ENCODE measurements at regions not wholly inside any gene's neighbourhood (a gene's known extent, or its start where the extent isn't known, plus 50 kb on each side); places are given as distances from the start of the nearest gene placed in this dataset.

DNA sequence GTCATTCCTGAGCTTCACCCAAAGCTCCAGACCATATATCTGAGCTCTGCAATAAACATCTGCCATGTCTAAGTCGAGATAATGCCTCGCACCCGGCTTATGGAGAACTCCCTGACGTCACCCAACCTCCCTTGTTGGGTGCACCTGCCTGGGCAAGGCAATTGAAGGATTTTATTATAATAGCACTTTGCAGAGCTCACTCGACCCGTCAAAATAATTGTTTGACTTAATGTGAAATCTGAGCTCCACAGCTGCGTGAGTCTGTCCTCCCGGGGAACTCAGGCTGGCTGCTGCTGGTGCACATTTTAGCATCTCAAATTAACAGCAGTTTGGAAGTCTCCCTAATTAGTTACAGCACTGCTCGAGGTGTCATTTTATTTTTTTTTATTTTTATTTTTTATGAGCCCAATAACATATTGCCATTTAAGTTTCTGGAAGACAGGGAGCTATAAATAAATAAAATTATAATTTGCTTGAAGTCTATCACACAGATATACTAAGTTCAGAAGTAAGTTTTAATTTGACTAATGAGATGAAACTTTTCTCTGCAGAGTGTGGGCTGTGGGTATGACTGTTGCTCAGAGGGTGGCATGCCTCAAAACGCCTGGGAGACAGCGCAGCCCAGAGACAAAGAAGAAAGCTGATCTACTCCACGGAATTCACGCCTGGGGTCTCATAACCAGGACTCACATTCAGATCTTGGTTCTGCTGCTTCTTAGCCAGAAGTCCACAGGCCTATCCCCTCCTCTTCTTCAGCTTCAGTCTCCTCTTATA is 401.4 kb upstream of the C16orf82 start:
- no peak overlapping the region for H3K9ac ChIP-seq (ENCODE audit: low read length)
- H3K4me2 ChIP-seq (ENCODE audit: low read length) = no peak overlapping the region
- H3K79me2 ChIP-seq (ENCODE audit: low read length) = no peaks in the 10 kb centered on the region
- no peak overlapping the region for H3K4me3 ChIP-seq (ENCODE audit: low read length)
- H3K9me3 ChIP-seq (ENCODE audit: insufficient read depth, low read length) = no peaks in the 10 kb centered on the region
- H3K27me3 ChIP-seq (ENCODE audit: low read depth, low read length) = no peaks in the 10 kb centered on the region
- no peak overlapping the region for H3K27ac ChIP-seq (ENCODE audit: low read length)
- no peaks in the 10 kb centered on the region for H4K20me1 ChIP-seq (ENCODE audit: insufficient read depth, low read length)
- no peaks in the 10 kb centered on the region for H3K36me3 ChIP-seq (replicated peaks; ENCODE audit: low read depth, low read length)
- no peak overlapping the region for H2AFZ ChIP-seq (ENCODE audit: low read depth, low read length)
- no peaks in the 10 kb centered on the region for H3K4me1 ChIP-seq (ENCODE audit: low read length)
- no peak for TF ChIP-seq EZH2phosphoT487 (IDR thresholded peaks at IDR 0.05; ENCODE audit: low read depth)
- TF ChIP-seq, protein P1, sequence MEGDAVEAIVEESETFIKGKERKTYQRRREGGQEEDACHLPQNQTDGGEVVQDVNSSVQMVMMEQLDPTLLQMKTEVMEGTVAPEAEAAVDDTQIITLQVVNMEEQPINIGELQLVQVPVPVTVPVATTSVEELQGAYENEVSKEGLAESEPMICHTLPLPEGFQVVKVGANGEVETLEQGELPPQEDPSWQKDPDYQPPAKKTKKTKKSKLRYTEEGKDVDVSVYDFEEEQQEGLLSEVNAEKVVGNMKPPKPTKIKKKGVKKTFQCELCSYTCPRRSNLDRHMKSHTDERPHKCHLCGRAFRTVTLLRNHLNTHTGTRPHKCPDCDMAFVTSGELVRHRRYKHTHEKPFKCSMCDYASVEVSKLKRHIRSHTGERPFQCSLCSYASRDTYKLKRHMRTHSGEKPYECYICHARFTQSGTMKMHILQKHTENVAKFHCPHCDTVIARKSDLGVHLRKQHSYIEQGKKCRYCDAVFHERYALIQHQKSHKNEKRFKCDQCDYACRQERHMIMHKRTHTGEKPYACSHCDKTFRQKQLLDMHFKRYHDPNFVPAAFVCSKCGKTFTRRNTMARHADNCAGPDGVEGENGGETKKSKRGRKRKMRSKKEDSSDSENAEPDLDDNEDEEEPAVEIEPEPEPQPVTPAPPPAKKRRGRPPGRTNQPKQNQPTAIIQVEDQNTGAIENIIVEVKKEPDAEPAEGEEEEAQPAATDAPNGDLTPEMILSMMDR (IDR thresholded peaks at IDR 0.05; ENCODE audit: low read depth, low read length) = no peak

DNA sequence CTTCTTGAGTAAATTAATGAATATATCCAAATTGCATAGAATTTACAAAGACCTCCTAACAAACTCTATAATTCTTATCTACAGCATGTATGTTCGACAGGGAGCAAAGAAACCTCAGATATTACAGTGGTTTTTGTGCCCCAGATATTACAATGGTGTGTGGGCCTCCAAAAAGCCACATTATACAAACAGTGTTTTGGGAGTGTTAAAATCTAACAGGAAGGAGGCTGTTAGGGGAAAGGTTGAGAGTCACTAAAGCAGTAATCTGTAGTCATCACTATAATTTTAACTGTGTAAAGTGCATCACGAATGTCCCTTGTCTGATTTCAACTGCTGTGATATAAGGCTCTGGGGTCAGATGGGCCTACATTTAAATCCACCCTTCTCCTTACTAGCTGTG is 400.2 kb upstream of the C16orf82 start:
- Histone ChIP-seq H3K4me3 (ENCODE audit: low read length) (no peak overlapping the region), H3K27me3 (ENCODE audit: low read depth, low read length) (no peaks in the 10 kb centered on the region), H3K9ac (ENCODE audit: low read length) (no peak overlapping the region), H2AFZ (ENCODE audit: low read depth, low read length) (no peak overlapping the region), H4K20me1 (ENCODE audit: insufficient read depth, low read length) (no peaks in the 10 kb centered on the region), H3K36me3 (replicated peaks; ENCODE audit: low read depth, low read length) (no peaks in the 10 kb centered on the region), H3K79me2 (ENCODE audit: low read length) (no peaks in the 10 kb centered on the region), H3K9me3 (ENCODE audit: insufficient read depth, low read length) (no peaks in the 10 kb centered on the region), H3K4me1 (ENCODE audit: low read length) (no peaks in the 10 kb centered on the region), H3K27ac (ENCODE audit: low read length) (no peak overlapping the region), H3K4me2 (ENCODE audit: low read length) (no peak overlapping the region)
- no peak for TF ChIP-seq EZH2phosphoT487 (IDR thresholded peaks at IDR 0.05; ENCODE audit: low read depth)
- TF ChIP-seq, protein P1 (IDR thresholded peaks at IDR 0.05; ENCODE audit: low read depth, low read length) = no peak

DNA sequence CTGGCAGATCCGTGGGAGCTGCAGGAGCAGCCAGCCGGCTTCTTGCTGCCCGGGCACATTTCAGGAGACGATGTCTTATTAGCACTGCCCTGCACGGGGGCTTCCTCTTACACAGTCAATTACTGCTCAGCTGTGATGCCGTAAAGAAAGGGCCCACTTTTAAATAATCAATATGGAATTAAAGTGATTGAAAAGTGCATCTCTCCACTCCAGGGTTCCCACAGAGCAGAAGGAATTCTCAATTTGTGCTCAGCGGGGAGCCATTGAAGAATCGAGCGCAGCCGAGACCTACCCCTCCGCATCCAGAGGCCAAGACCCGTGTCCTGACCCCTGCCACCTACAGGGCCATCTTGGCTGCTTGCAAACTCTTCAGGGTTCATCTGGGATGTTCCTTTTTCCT is 399.4 kb upstream of the C16orf82 start:
- Histone ChIP-seq H4K20me1 (ENCODE audit: insufficient read depth, low read length) (no peaks in the 10 kb centered on the region), H2AFZ (ENCODE audit: low read depth, low read length) (no peak overlapping the region), H3K4me3 (ENCODE audit: low read length) (no peak overlapping the region), H3K79me2 (ENCODE audit: low read length) (no peaks in the 10 kb centered on the region), H3K27me3 (ENCODE audit: low read depth, low read length) (no peaks in the 10 kb centered on the region), H3K9ac (ENCODE audit: low read length) (no peak overlapping the region), H3K36me3 (replicated peaks; ENCODE audit: low read depth, low read length) (no peaks in the 10 kb centered on the region), H3K4me1 (ENCODE audit: low read length) (no peaks in the 10 kb centered on the region), H3K9me3 (ENCODE audit: insufficient read depth, low read length) (no peaks in the 10 kb centered on the region), H3K4me2 (ENCODE audit: low read length) (no peak overlapping the region), H3K27ac (ENCODE audit: low read length) (no peak overlapping the region)
- TF ChIP-seq, protein P1 (IDR thresholded peaks at IDR 0.05; ENCODE audit: low read depth, low read length) = no peak
- TF ChIP-seq EZH2phosphoT487 (IDR thresholded peaks at IDR 0.05; ENCODE audit: low read depth) = no peak

DNA sequence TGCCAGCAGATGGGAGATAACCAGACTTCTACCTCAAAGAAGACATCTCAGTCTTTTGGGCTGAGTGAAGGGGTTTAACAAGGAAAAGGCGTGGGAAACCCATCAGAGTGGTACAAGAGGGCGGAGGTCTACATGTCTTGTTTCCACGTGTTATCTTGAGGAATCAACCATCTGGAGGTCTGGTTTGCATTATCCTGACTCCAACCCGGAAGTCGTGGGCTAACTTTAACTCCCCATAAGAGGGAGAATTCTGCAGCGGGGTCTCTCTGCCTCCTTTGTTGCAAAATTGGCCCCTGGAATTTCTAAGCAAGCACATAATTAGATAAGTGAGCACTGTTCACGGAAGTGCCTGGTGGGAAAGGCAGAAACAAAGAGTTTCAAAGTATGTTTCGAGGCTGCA is 398.7 kb upstream of the C16orf82 start:
- no peaks in the 10 kb centered on the region for H3K27me3 ChIP-seq (ENCODE audit: low read depth, low read length)
- H3K4me3 ChIP-seq (ENCODE audit: low read length) = no peak overlapping the region
- no peaks in the 10 kb centered on the region for H3K4me1 ChIP-seq (ENCODE audit: low read length)
- H3K27ac ChIP-seq (ENCODE audit: low read length) = no peak overlapping the region
- no peaks in the 10 kb centered on the region for H3K9me3 ChIP-seq (ENCODE audit: insufficient read depth, low read length)
- H3K36me3 ChIP-seq (replicated peaks; ENCODE audit: low read depth, low read length) = no peaks in the 10 kb centered on the region
- H3K9ac ChIP-seq (ENCODE audit: low read length) = no peak overlapping the region
- H4K20me1 ChIP-seq (ENCODE audit: insufficient read depth, low read length) = no peaks in the 10 kb centered on the region
- H3K4me2 ChIP-seq (ENCODE audit: low read length) = no peak overlapping the region
- no peaks in the 10 kb centered on the region for H3K79me2 ChIP-seq (ENCODE audit: low read length)
- no peak overlapping the region for H2AFZ ChIP-seq (ENCODE audit: low read depth, low read length)
- TF ChIP-seq EZH2phosphoT487 (IDR thresholded peaks at IDR 0.05; ENCODE audit: low read depth) = no peak
- TF ChIP-seq, protein P1 (IDR thresholded peaks at IDR 0.05; ENCODE audit: low read depth, low read length) = no peak

Data from OCI-LY3 (cell line).